HG02571 (cell line): ENCODE measurements at regions not wholly inside any gene's neighbourhood (a gene's known extent, or its start where the extent isn't known, plus 50 kb on each side); places are given as distances from the start of the nearest gene placed in this dataset.
"Not testable (repeated sequence)": the region's sequence is repeated elsewhere in the genome, so short reads cannot be mapped to it uniquely, and the experiment has no call there.

Experiments
- ATAC-seq: cut with Tn5 transposase; IDR thresholded peaks from one replicate; pipeline ENCODE4 v1.9.1; 2021; ENCODE audit warnings: mild to moderate bottlenecking, moderate library complexity; ENCODE audit not compliant: unreplicated experiment

DNA sequence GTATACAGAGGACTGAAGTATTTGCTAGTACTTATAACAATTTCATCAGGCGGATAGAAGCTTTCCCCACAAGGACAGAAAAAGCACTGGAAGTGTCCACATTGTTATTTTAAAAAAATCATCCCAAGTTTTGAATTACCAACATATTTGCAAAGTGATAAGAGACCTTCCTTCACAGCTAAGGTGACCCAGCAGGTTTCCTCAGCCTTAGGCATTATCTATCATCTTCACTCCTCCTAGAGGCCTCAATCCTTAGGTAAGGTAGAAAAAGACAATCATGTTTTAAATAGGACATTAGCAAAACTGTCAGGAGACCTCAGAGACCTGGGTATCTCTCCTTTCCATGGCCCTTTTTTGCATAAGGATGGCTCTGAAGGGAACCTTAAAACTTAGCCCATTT lies 72.5 kb upstream of the CHD6 start:
- ATAC-seq = no peak

DNA sequence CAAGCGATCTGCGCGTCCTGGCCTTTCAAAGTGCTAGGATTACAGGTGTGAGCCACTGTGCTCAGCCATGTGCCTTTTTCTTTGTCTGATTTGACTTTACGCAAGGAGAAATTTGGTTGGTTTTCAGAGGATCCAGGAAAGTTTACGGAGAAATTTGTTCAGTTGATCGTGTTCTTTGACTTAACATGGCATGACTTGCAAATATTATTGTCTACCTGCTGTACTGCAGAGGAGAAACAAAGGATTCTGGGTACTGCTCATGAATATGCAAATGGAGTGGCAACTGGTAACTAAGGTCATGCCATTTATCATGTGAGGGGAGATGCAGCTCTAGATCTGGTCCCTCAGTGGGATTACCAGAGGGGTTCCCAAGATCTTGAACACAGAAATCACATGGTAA lies 68.8 kb upstream of the CHD6 start:
- ATAC-seq = no peak

DNA sequence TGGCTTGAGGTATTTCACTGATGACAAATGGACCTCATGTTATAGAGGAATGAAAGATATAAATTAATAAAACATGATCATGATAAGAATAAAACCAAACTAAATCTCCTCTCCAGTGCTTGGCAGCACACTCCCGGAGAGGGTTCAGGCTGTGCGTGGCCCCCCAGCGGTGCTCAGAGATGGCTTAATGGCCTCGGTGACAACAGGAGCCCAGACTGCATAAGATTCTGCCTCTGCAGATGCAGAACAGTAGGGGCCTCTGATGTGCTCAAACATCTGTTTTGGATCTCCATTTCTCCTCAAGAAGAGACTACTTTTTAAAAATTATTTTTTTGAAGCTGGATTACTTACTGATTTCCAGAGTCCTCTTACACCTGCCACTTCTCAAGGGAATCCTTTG lies 67.0 kb upstream of the CHD6 start:
- ATAC-seq = not testable (repeated sequence)

DNA sequence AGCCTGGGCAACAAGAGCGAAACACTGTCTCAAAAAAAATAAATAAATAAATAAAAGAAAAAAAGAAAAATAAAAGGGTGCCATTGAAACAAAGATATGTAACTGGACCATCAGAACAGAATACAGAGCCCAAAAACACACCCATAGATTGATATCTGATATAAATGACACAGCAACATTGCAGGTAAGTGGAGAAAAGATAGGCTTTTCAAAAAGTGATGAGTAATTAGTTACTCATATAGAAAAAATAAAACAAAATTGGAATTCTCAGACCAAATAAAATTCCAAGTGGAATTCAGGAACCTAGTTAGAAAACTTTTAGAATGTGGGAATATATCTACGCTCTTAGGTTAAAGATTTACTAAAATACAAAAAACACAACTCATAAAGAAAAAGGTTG lies 60.6 kb upstream of the CHD6 start:
- ATAC-seq = no peak

DNA sequence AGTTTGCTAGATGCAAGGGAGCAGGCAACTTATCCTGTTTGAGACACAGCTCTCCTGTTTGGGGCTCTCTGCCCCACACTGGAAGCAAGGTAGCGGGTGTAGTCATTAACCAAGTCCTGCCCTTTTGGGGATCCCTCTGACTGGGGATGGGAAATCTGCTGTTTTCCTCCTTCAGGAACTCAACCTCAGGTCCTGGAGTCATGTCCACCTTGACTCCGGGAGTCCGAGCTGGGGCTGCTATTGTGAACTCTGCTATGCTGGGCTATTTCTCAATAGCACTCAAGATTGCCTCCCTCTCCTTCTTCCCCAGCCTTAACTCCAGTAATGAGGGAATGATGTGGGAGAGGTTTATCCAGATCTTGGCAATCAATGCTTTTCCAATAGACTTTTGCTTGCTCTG lies 54.1 kb upstream of the CHD6 start:
- no peak for ATAC-seq

DNA sequence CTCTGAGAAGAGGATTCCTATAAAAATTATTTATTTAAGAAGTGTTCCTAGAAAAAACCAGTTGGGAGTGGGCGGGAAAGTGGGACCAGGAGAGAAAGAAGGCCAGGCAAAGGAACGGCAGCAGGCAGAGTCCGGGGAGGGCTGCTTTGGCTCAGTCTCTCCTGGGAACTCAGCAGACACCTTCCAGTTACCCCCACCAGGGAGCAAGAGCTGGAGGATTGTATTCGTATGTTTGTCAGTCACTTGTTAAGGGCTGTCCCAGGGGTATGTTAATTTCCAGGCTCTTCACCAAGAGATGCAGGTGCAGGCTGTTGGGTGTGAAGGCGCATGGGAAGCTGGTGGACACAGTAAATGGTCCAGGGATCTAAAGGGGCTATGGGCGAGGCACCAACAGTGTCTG lies 53.0 kb upstream of the CHD6 start:
- ATAC-seq = no peak

DNA sequence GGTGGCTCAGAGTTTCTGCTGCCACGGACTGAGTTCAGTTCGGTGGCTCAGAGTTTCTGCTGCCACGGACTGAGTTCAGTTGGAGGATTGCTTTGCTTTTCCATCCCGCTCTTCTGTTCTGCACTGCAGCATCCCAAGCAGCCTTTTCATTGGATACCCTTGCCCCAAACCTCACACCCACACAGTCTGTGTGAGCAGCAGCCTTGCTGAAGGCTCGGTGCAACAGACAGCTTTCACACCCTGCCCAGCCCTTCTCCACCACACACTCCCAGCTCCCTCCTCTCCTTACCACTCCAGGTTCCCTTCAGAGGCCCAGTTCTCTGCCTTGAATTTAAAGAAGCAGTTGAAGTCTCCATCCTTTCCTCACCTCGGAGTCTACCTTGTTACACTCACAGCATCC lies 52.5 kb upstream of the CHD6 start:
- no peak for ATAC-seq

DNA sequence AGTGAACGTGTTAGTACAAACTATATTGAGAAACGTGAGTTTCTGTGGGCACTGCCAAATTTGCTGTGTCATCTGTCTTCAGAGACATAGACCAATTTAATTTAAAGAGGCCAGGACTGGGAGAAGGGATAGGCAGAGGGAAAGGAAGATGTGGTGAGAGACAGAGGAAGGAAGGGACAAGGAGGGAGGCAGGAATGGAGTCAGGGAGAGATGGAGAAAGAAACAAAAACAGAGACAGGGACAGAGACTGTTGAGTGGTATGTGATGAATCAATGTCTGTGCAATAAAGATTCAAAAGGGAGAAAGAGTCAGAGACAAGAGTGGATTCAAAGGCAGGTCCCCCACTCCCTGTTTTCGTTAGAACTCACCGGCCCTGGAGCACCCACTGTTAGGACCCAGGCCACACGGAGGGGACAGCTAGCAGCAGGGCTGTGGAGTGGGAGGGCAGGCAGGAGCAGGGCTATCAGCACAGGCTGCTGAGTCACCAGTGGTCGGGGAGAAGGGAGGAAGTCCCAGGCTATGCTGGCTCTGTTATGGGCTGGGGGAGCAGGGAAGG lies 51.6 kb upstream of the CHD6 start:
- ATAC-seq = no peak

DNA sequence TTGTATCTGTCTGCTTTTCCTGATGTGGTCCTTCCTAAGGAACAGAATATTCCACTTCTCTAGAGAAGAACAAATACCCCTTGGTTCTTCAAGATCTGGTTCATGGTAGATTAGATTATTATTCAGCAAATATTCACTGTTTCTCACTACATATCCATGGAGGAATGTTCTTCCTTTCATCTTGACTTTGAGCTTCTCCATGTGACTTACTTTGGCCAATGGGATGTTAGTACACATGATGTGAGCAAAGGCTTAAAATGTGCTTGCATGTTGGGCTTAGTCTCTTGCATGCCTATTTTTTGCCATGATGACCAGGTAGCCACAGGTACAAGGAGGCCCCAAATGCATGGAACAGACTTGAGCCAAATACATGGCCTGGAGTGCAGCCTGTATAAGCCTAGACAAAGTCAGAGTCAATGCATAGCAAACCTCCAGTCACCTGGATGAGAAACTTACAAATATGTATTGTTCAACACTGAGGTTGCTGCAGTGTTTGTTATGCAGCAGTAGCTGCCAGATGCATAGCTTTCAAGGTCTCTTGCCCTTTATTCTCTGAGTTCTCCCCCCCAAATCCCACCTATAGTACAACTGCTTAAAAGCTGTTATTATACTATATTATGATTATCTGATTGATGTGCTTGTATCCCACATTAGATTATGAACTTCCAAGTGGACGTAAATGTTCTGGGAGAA lies 50.0 kb upstream of the CHD6 start:
- no peak for ATAC-seq
